GM12801 (cell line): ENCODE measurements at regions not wholly inside any gene's neighbourhood (a gene's known extent, or its start where the extent isn't known, plus 50 kb on each side); places are given as distances from the start of the nearest gene placed in this dataset.

Source experiments
- CTCF ChIP-seq: IDR thresholded peaks from one replicate; pipeline ENCODE4 v1.5.1; 2011; ENCODE audit warnings: control low read depth; ENCODE audit not compliant: insufficient read length; ENCODE audit errors: extremely low read depth

- no peak for TF ChIP-seq CTCF
These were observed 196.5 kb upstream of the PZP start for GRCh38 chr12:9404469-9405260.

GRCh38 chr12:9404031-9404430, 195.8 kb upstream of the PZP start:
- no peak for TF ChIP-seq CTCF

DNA sequence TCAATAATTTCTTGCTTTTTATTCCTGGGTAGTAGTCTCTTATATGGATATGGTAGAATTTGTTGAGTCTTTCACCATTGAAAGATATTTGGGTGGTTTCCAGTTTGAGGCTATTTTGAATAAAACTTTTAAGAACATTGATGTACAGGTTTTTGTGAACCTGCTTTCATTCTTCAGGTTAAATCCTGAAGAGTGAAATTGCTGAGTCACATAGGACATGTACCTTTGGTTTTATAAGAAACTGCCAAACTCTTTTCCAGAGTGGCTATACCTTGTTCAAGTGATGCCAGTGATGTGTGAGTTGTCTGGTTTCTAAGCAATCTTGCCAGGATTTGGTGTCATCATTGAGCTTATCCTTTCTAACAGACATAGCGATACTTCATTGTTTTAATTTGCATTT, 184.6 kb upstream of the PZP start:
- no peak for TF ChIP-seq CTCF

DNA sequence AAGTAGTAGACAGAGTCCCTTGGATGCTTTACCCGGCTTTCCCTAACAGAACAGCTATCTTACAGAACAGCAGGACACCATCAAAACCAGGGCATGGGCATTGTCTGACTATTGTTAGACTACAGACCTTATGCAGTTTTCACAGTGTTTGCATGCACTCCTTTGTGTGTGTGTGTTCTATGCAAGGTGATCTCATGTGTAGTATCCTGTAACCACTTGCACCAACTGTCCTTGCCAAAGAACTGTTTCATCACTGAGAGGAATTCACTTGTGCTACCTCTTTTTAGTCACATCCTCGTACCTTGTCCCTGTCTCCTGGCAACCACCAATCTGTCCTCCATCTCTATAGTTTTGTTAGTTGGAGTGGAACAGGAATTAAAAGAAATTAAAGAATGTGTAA, 183.6 kb upstream of the PZP start:
- TF ChIP-seq CTCF = no peak

DNA sequence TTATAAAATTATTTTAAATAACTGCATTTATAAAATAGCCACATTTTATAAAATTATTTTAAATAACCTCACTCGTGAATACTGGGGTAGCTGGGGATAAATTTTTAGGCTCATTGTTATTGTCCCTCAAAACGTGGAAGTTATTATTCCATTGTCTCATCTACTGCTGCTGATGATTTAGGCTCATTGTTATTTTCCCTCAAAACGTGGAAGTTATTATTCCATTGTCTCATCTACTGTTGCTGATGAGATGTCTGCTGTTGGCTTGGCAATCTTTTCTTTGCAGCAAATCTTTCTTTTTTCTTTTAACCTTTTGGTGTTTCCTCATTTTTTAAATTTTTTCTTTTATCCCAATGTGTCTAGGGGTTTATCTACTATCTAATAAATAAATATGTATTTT, 182.6 kb upstream of the PZP start:
- TF ChIP-seq CTCF = no peak

DNA sequence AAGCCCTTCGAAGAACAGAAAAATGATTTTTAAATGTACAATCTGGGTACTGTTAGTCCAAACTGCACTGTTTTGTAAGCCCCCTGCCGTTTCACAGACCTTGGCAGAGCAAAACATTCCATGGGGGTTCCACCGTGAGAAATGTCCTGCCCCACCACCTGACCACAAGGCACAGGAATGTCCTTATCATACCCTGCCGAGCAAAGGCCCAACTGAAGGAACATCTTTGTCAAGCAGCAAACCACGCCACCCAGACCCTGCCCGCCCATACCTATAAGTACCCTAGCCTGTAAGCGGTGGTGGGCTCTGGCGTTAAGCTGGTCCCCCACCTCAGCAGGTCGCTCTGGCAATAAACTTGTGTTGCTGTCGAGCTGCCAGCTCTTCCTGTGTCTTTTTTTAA, 181.6 kb upstream of the PZP start:
- no peak for TF ChIP-seq CTCF

DNA sequence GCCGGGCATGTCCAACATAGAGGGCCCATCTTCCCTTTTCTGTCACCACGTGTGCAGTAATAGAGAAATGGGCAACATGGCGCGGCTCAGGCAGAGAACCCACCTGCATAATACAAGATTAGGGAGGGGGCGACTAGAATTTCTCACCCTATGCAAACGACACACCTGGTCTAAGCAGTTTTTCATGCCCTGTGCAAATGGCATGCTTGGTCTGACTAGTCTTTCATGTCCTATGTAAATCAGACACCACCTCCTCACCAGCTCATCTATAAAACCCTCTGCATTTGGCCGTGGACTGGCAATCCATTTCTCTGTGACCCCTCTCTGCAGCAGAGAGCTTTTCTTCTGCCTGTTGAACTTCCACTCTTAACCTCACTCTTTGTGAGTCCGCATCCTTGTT, 180.2 kb upstream of the PZP start:
- TF ChIP-seq CTCF = no peak
